Activated CD4-positive, alpha-beta memory T cell treated with anti-CD3 and anti-CD28 coated beads for 36 hours (primary cell): ENCODE measurements at regions not wholly inside any gene's neighbourhood (a gene's known extent, or its start where the extent isn't known, plus 50 kb on each side); places are given as distances from the start of the nearest gene placed in this dataset.

Experiments used
- CTCF ChIA-PET: fragments of 350-600 bp; sonication (Branson Sonifier 250); formaldehyde crosslinking; loops from one replicate; lab custom pipeline; 2021; ENCODE audit warnings: antibody characterized with exemption, inconsistent platforms; lab: Charles Lee
- POLR2A ChIA-PET: fragments of 350-600 bp; sonication (Branson Sonifier 250); formaldehyde crosslinking; loops from one replicate; lab custom pipeline; 2021; ENCODE audit warnings: antibody characterized with exemption; lab: Charles Lee
- DNase-seq: peaks from one replicate; pipeline ENCODE4 v3.0.0-alpha.2; 2020
- H3K27ac Mint-ChIP-seq: one replicate; pipeline ENCODE4 v1.8.0; 2021; ENCODE audit warnings: mixed read lengths
- H3K27me3 Mint-ChIP-seq: one replicate; pipeline ENCODE4 v1.8.0; 2021; ENCODE audit warnings: mixed read lengths
- H3K36me3 Mint-ChIP-seq: one replicate; pipeline ENCODE4 v1.8.0; 2021; ENCODE audit warnings: mixed read lengths
- H3K4me1 Mint-ChIP-seq: one replicate; pipeline ENCODE4 v1.8.0; 2021; ENCODE audit warnings: low read depth, mixed read lengths
- H3K4me3 Mint-ChIP-seq: one replicate; pipeline ENCODE4 v1.8.0; 2021; ENCODE audit warnings: mild to moderate bottlenecking, mixed read lengths
- H3K9me3 Mint-ChIP-seq: one replicate; pipeline ENCODE4 v1.8.0; 2021; ENCODE audit warnings: mixed read lengths
- intact Hi-C: fragments of 100-400 bp; cut with micrococcal nuclease; formaldehyde crosslinking; loops from one replicate; pipeline ENCODE4 v1.15.1; 2023

DNA sequence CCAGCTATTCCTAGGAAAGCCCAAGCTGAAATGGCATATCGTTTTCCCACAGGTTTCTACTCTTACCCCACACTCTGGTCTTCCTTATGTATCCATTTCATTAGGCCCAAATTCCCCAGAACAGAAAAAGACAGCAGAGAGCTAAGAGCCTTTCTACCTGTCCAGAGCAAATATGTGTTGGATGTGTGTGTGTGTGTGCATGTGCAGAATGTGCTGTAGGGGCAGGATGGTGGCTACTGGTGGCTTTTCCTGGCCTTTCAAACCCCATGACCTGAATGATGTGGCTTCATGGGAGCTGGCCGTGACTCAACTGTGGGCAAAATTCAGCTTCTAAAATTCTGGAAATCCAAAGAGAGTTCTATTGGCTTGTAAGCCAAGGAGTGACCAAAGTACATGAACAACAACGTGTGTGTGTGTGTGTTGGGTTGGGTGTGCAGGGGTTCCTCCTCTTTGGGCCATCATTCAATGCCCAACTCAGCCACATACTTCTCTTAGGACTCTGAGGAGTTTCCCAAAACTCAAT is 421.4 kb upstream of the CADM1 start:
- H3K36me3 Mint-ChIP-seq: no peaks in the 10 kb centered on the region
- no peak overlapping the region for H3K27ac Mint-ChIP-seq
- peaks cover 10% of the 10 kb centered on the region for H3K4me1 Mint-ChIP-seq
- CTCF ChIA-PET: interaction anchor here (0.7 kb wide), 1 partner anchor 574 kb away, joined by 3 read pairs; no protein-coding TSS in a partner anchor
- POLR2A ChIA-PET: no interaction called here
- no peak overlapping the region for H3K4me3 Mint-ChIP-seq
- no peak for DNase-seq
- intact Hi-C loops: loop anchor here (1.0 to 2.0 kb wide), 3 partner anchors 341 to 703 kb away; partner anchors contain the start of gene CADM1
- peaks cover 15% of the 10 kb centered on the region for H3K27me3 Mint-ChIP-seq
- H3K9me3 Mint-ChIP-seq: peaks cover 2% of the 10 kb centered on the region

DNA sequence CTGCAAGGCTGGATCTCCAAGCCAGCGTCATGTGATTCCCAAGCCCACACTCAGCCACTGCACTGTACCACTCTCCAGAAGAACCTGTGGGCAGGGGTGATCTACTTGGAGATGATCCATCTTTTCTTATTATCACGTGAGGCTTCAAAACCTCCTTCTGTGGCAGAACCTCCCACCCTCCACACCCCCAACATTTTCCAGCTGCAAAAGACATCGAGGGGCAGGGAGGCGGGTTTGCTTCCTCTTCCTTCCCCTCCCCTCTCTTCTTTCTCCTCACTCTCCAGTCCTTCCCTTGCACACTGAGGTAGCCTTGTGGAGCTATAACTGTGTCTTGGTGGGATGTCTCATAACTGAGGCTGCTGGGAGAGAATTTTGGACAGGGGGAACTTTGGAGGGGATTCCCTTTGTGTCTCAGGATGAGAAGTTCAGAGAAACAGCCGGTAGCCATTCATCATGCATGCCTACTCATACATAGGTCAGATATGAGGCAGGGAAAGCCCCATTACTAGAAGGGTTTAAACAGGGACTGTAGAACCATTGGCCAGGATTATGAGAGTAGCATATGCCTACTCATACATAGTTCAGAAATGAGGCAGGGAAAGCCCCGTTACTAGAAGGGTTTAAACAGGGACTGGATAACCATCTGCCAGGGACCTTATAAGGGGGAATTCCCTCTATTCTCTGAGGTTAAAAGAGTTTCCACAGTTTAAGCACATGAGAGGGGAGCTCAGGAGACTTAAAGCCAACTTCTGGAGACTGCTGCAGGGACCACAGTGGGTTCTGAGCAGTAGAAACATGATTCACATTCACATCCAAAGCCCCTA is 420.7 kb upstream of the CADM1 start:
- ChIA-PET CTCF (interaction anchor here (0.7 kb wide), 1 partner anchor 573 kb away, joined by 3 read pairs; no protein-coding TSS in a partner anchor), POLR2A (interaction anchor here (1.3 kb wide), 1 partner anchor 340 kb away, joined by 3 read pairs; no protein-coding TSS in a partner anchor)
- H3K36me3 Mint-ChIP-seq: no peaks in the 10 kb centered on the region
- intact Hi-C loops: loop anchor here (1.0 to 2.0 kb wide), 3 partner anchors 340 to 703 kb away; partner anchors contain the start of gene CADM1
- no peak overlapping the region for H3K4me3 Mint-ChIP-seq
- peak; percentile 56 for DNase-seq
- peaks cover 2% of the 10 kb centered on the region for H3K9me3 Mint-ChIP-seq
- H3K4me1 Mint-ChIP-seq: peaks cover 16% of the 10 kb centered on the region
- H3K27me3 Mint-ChIP-seq: peaks cover 15% of the 10 kb centered on the region
- H3K27ac Mint-ChIP-seq: no peak overlapping the region

DNA sequence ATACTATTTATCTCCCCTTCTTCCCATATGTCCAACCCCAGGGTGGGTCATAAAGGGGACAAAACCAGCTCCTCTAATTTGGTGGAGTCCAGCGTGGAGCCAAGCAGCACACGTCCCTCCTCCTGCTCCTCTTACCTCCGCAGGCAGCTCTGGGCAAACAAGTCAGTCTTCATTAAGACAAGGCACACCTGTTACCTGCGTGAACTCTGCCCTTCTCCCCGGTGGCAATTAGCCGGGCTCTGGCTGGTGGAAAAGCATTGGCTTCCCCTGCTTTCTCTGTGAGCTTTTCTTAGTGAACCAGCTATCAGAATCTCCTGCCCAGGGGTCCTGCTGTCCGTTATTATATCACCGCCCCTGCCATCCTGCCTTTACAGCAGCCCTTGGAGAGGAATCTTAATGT is 418.7 kb upstream of the CADM1 start:
- POLR2A ChIA-PET: no interaction called here
- DNase-seq: no peak
- CTCF ChIA-PET: no interaction called here
- H3K27ac Mint-ChIP-seq: no peak overlapping the region
- peaks cover 26% of the 10 kb centered on the region for H3K4me1 Mint-ChIP-seq
- H3K36me3 Mint-ChIP-seq: no peaks in the 10 kb centered on the region
- H3K4me3 Mint-ChIP-seq: no peak overlapping the region
- H3K9me3 Mint-ChIP-seq: peaks cover 2% of the 10 kb centered on the region
- intact Hi-C loops: no loop called here
- peaks cover 15% of the 10 kb centered on the region for H3K27me3 Mint-ChIP-seq

DNA sequence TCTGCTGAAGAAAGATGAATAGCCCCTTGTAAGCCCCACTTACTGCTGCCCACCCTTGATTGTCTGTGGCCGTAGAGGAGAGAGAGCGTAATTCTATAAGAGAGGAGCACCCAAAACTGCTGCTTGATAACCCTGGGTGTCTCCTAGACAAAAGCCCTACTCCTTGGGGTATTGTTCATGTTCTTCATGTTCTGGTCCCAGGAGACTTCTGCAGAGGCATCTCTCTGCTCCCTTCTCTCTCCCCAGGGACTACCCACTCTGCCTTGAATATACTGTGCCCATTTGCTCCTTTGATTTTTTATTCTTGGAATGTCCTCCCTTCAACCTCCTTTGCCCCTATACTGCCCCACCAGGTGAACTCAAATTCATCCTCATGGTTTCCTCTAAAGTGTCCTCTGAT is 417.8 kb upstream of the CADM1 start:
- ChIA-PET CTCF (no interaction called here), POLR2A (no interaction called here)
- intact Hi-C loops: no loop called here
- DNase-seq: no peak
- Mint-ChIP-seq H3K27me3 (peaks cover 11% of the 10 kb centered on the region), H3K36me3 (no peaks in the 10 kb centered on the region), H3K27ac (no peak overlapping the region), H3K9me3 (peaks cover 2% of the 10 kb centered on the region), H3K4me1 (peaks cover 26% of the 10 kb centered on the region), H3K4me3 (no peak overlapping the region)

DNA sequence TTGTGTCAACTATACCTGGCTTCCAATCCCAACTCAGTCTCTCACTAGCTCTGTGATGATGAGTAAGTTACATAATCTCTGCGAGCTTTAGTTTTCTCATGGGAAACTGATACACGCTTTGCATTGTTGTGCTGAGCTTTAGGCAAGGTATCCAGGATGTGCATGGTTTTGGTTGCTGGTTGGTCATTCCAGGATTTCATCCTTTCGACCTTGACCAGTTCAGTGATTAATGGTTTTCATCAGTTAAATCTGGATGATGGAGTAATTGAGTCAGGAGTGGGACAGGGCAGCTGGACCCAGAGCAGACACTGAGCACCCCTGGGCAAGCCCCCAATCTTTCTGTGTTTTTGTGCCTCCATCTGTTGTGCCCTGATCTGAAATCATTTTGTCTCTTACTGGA is 417.3 kb upstream of the CADM1 start:
- no peak overlapping the region for H3K27ac Mint-ChIP-seq
- H3K4me1 Mint-ChIP-seq: peaks cover 26% of the 10 kb centered on the region
- H3K4me3 Mint-ChIP-seq: no peak overlapping the region
- intact Hi-C loops: no loop called here
- ChIA-PET CTCF (no interaction called here), POLR2A (no interaction called here)
- no peaks in the 10 kb centered on the region for H3K36me3 Mint-ChIP-seq
- H3K27me3 Mint-ChIP-seq: peaks cover 11% of the 10 kb centered on the region
- DNase-seq: no peak
- H3K9me3 Mint-ChIP-seq: peaks cover 2% of the 10 kb centered on the region

DNA sequence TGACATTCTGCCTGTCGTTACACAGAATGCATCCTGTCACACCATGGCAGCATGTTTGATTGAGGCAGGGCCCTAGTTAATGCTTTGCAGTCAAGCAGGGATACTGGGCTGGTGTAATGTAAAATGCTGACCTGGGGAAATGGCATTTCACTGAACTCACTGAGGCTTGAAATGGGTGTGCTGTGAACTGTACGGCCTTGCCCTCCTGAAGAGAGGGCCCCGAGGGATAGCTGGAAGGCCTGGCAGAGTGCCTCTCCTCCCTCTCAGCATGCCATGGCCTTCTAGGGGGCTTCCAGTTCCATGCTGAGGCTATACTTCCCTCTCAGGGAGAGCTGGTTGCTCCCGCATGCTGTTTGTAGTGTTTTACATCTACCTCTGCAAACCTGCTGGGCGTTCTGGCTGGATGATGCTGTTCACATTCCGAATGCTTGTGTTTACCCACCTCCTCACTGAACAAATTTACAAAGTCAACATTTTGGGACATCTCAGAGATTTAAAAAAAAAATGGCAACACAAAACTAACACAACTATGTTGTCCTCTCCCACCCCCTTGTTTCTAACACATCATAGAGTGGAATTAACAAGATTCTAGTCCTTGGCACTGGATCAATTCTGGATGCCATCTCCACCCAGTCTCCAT is 416.7 kb upstream of the CADM1 start:
- peaks cover 11% of the 10 kb centered on the region for H3K27me3 Mint-ChIP-seq
- peaks cover 26% of the 10 kb centered on the region for H3K4me1 Mint-ChIP-seq
- intact Hi-C loops: no loop called here
- ChIA-PET CTCF (no interaction called here), POLR2A (no interaction called here)
- H3K9me3 Mint-ChIP-seq: peaks cover 2% of the 10 kb centered on the region
- H3K4me3 Mint-ChIP-seq: no peak overlapping the region
- no peak overlapping the region for H3K27ac Mint-ChIP-seq
- no peaks in the 10 kb centered on the region for H3K36me3 Mint-ChIP-seq
- DNase-seq: no peak

DNA sequence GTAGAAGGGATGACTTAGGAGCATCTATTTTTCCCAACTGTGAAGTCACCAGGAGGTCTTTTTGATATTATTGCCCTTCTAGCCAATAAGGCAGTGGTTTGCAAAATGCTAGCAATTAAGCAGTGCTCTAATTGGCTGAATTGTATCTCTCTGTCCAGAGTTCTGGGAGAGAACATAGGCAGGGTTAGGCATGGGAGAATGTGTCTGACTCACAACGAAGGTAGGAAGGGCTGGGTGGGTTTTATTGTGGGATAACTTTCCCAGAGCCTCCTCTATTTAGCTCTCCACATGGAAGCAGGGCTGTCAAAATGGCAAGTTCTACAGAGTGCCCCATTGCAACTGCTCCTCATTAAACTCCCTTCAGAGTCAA is 415.9 kb upstream of the CADM1 start:
- CTCF ChIA-PET: no interaction called here
- Mint-ChIP-seq H3K4me1 (peaks cover 20% of the 10 kb centered on the region), H3K9me3 (peaks cover 2% of the 10 kb centered on the region), H3K27me3 (peaks cover 11% of the 10 kb centered on the region), H3K36me3 (no peaks in the 10 kb centered on the region), H3K4me3 (no peak overlapping the region), H3K27ac (no peak overlapping the region)
- POLR2A ChIA-PET: no interaction called here
- intact Hi-C loops: no loop called here
- no peak for DNase-seq

DNA sequence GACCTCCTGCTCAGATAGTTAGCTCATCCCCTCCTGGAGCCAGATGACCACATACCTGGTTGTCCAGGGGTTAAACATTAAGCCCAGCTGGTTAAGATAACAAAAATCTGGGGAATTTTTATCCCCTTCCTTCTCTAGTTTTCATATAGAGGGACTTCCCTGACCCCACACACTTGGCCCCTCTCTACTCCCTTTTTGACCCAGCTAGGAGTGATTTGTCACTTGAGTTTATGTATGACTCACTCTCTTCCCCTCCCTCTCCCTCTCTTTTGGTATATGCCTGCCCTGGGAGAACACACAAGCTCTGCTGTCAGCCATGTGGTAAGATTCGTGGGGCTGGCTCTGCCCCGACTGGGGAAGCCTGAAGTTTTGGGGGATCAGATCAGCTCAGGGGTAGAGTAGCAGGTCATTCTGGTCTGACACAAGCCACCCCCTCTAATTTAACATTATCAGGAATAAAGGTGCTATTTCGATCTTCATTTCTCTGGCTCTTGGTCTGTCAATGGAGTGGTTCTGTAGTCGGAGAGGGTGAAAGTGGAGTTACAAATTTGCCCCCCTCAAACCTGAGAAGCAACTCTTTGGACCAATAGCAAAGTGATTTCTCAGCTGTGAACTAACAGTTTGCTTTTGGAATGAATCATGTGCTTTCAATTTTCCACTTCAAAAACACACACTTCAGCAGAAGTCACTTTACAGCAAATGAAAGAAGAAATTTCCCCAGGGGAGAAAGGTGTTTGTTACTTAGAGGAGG is 415.3 kb upstream of the CADM1 start:
- DNase-seq: peak; percentile 23
- Mint-ChIP-seq H3K4me3 (no peak overlapping the region), H3K36me3 (no peaks in the 10 kb centered on the region), H3K4me1 (peaks cover 16% of the 10 kb centered on the region), H3K9me3 (peaks cover 2% of the 10 kb centered on the region), H3K27ac (peak overlapping the region; percentile 81), H3K27me3 (peaks cover 11% of the 10 kb centered on the region)
- CTCF ChIA-PET: interaction anchor here (0.9 kb wide), 1 partner anchor 9 kb away, joined by 3 read pairs; no protein-coding TSS in a partner anchor
- POLR2A ChIA-PET: no interaction called here
- intact Hi-C loops: no loop called here

DNA sequence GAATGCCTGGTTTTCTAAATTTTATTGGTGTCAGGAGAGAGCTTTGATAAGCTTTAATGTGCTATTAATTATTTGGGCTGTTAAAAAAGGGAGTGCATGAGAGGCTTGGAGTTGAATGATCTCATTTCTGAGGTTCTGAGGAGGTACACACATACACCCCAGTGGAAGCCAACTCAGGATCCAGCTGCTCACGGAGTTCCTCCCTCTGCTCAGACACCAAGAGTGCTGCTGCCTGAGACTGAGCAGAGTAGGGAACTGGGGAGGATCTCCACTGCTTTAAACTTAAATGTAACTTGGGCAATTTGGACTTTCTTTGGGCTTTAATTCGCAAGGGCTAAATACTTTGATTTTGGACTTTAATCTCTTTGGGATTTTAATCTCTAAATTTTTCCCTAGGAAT is 414.4 kb upstream of the CADM1 start:
- H3K36me3 Mint-ChIP-seq: no peaks in the 10 kb centered on the region
- H3K27me3 Mint-ChIP-seq: peaks cover 11% of the 10 kb centered on the region
- peaks cover 2% of the 10 kb centered on the region for H3K9me3 Mint-ChIP-seq
- CTCF ChIA-PET: interaction anchor here (0.9 kb wide), 1 partner anchor 8 kb away, joined by 3 read pairs; no protein-coding TSS in a partner anchor
- H3K4me3 Mint-ChIP-seq: no peak overlapping the region
- intact Hi-C loops: no loop called here
- no peak overlapping the region for H3K27ac Mint-ChIP-seq
- POLR2A ChIA-PET: no interaction called here
- no peak for DNase-seq
- peaks cover 16% of the 10 kb centered on the region for H3K4me1 Mint-ChIP-seq

DNA sequence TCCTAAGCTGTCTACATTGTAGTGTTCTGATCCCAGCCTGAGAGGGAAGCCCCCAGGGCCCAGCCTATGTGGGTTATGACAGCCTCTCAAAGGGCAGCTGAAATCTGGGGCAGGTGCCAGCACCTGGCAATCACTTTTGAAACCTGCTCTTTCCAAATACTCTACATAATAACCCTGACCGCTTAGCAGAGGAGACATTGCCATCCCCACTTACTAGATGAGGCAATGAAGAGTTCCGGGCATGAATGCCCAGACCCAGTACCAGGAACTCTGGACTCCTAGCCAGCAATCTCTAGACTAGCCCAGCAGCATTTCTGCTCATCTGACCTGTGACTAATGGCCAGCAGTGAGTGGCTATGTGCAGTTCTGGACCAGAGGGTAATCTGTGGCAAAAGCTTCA is 412.4 kb upstream of the CADM1 start:
- peaks cover 16% of the 10 kb centered on the region for H3K4me1 Mint-ChIP-seq
- H3K27me3 Mint-ChIP-seq: no peaks in the 10 kb centered on the region
- CTCF ChIA-PET: no interaction called here
- DNase-seq: no peak
- POLR2A ChIA-PET: no interaction called here
- no peaks in the 10 kb centered on the region for H3K36me3 Mint-ChIP-seq
- no peaks in the 10 kb centered on the region for H3K9me3 Mint-ChIP-seq
- no peak overlapping the region for H3K4me3 Mint-ChIP-seq
- no peak overlapping the region for H3K27ac Mint-ChIP-seq
- intact Hi-C loops: no loop called here

DNA sequence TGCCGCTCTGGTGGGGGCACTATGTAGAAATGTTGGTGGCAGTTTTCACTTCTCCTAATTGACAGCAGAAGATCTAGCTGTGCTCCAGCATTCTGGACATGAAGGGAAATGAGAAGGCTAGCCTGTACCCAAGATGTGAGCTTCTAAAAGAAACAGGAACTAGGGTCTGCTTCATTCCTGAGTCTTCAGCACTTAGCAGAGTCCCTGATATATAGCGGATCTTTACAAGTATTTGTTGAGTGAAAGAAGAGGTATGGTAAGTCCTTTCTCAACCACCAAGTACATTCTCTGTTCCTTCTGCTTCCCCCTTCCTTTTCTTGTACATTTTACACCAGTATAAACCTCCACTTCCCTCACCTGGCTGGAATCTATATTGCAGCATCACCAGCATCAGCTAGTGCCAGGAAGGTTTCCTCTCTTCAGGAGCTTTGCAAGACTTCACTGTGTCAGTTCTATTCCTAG is 408.3 kb upstream of the CADM1 start:
- no peaks in the 10 kb centered on the region for H3K4me1 Mint-ChIP-seq
- no peak overlapping the region for H3K4me3 Mint-ChIP-seq
- H3K27ac Mint-ChIP-seq: no peak overlapping the region
- no peaks in the 10 kb centered on the region for H3K36me3 Mint-ChIP-seq
- H3K9me3 Mint-ChIP-seq: no peaks in the 10 kb centered on the region
- ChIA-PET CTCF (interaction anchor here (0.8 kb wide), 1 partner anchor 578 kb away, joined by 3 read pairs; no protein-coding TSS in a partner anchor), POLR2A (no interaction called here)
- no peaks in the 10 kb centered on the region for H3K27me3 Mint-ChIP-seq
- DNase-seq: no peak
- intact Hi-C loops: no loop called here
